H9 (cell line): ENCODE measurements at regions not wholly inside any gene's neighbourhood (a gene's known extent, or its start where the extent isn't known, plus 50 kb on each side); places are given as distances from the start of the nearest gene placed in this dataset.

Experiments used
- DNase-seq: peaks from one replicate; pipeline ENCODE4 v3.0.0-alpha.2; 2017
- H2AFZ ChIP-seq: one replicate; pipeline ENCODE4 v1.6.1; 2013; ENCODE audit warnings: mild to moderate bottlenecking, low read length, control low read depth, moderate library complexity
- H2AK5ac ChIP-seq: 2 replicates; pipeline ENCODE4 v1.6.1; 2013; ENCODE audit warnings: low read length, control low read depth, mixed read lengths; ENCODE audit not compliant: insufficient read length
- H2BK120ac ChIP-seq: one replicate; pipeline ENCODE4 v1.6.1; 2013; ENCODE audit warnings: low read depth, mild to moderate bottlenecking, low read length, control low read depth, inconsistent platforms; ENCODE audit not compliant: poor library complexity, severe bottlenecking
- H2BK12ac ChIP-seq: 2 replicates; pipeline ENCODE4 v1.6.1; 2013; ENCODE audit warnings: low read length, control low read depth, mixed read lengths, low read depth; ENCODE audit not compliant: insufficient read length
- H2BK15ac ChIP-seq: 2 replicates; pipeline ENCODE4 v1.6.1; 2013; ENCODE audit warnings: low read depth, low read length, control low read depth
- H2BK20ac ChIP-seq: one replicate; pipeline ENCODE4 v1.6.1; 2013; ENCODE audit warnings: low read depth, mild to moderate bottlenecking, low read length, control low read depth, inconsistent platforms; ENCODE audit not compliant: poor library complexity, severe bottlenecking
- H2BK5ac ChIP-seq: 2 replicates; pipeline ENCODE4 v1.6.1; 2013; ENCODE audit warnings: low read length, control low read depth, mixed read lengths; ENCODE audit not compliant: insufficient read length
- H3K14ac ChIP-seq: 2 replicates; pipeline ENCODE4 v1.6.1; 2013; ENCODE audit warnings: low read length, control low read depth; ENCODE audit not compliant: insufficient read depth
- H3K18ac ChIP-seq: 2 replicates; pipeline ENCODE4 v1.6.1; 2013; ENCODE audit warnings: low read depth, mild to moderate bottlenecking, mixed read lengths, low read length, control low read depth; ENCODE audit not compliant: insufficient read length
- H3K23ac ChIP-seq: 2 replicates; pipeline ENCODE4 v1.6.1; 2013; ENCODE audit warnings: low read length, control low read depth, mixed read lengths, low read depth; ENCODE audit not compliant: insufficient read length
- H3K23me2 ChIP-seq: 2 replicates; pipeline ENCODE4 v1.6.1; 2013; ENCODE audit warnings: low read depth, mild to moderate bottlenecking, mixed read lengths, low read length, control low read depth; ENCODE audit not compliant: insufficient read length, poor library complexity, severe bottlenecking
- H3K27ac ChIP-seq: 2 replicates; pipeline ENCODE4 v1.5.1; 2013; ENCODE audit warnings: low read length, control low read depth, mixed read lengths, low read depth; ENCODE audit not compliant: insufficient read length
- H3K27me3 ChIP-seq: 2 replicates; pipeline ENCODE4 v1.6.1; 2013; ENCODE audit warnings: low read length, control low read depth, inconsistent platforms; ENCODE audit not compliant: insufficient read depth
- H3K4ac ChIP-seq: 2 replicates; pipeline ENCODE4 v1.6.1; 2013; ENCODE audit warnings: low read depth, mild to moderate bottlenecking, control low read depth, inconsistent platforms, low read length, moderate library complexity
- H3K4me1 ChIP-seq: 2 replicates; pipeline ENCODE4 v1.6.1; 2013; ENCODE audit warnings: low read length, control low read depth, inconsistent platforms; ENCODE audit not compliant: insufficient read depth
- H3K4me2 ChIP-seq: 2 replicates; pipeline ENCODE4 v1.6.1; 2013; ENCODE audit warnings: low read length, control low read depth, mixed read lengths; ENCODE audit not compliant: insufficient read length, insufficient read depth
- H3K56ac ChIP-seq: 2 replicates; pipeline ENCODE4 v1.6.1; 2013; ENCODE audit warnings: low read depth, mild to moderate bottlenecking, mixed read lengths, low read length, control low read depth; ENCODE audit not compliant: insufficient read length
- H3K79me1 ChIP-seq: 2 replicates; pipeline ENCODE4 v1.6.1; 2013; ENCODE audit warnings: low read depth, mild to moderate bottlenecking, moderate library complexity, low read length, control low read depth, inconsistent platforms; ENCODE audit not compliant: insufficient read depth, poor library complexity, severe bottlenecking
- H3K79me2 ChIP-seq: 2 replicates; pipeline ENCODE4 v1.6.1; 2013; ENCODE audit warnings: low read length, control low read depth, inconsistent platforms; ENCODE audit not compliant: insufficient read depth
- H3K9ac ChIP-seq: 2 replicates; pipeline ENCODE4 v1.6.1; 2013; ENCODE audit warnings: low read length, control low read depth, mixed read lengths; ENCODE audit not compliant: insufficient read length; ENCODE audit errors: extremely low read depth
- H3K9me3 ChIP-seq: one replicate; pipeline ENCODE4 v1.6.1; 2013; ENCODE audit warnings: low read depth, low read length, inconsistent platforms; ENCODE audit not compliant: control insufficient read depth
- H3T11ph ChIP-seq: one replicate; pipeline ENCODE4 v1.6.1; 2013; ENCODE audit warnings: mild to moderate bottlenecking, low read length, control low read depth, inconsistent platforms
- H4K20me1 ChIP-seq: one replicate; pipeline ENCODE4 v1.6.1; 2013; ENCODE audit not compliant: control insufficient read depth, insufficient read length, insufficient read depth
- H4K5ac ChIP-seq: 2 replicates; pipeline ENCODE4 v1.6.1; 2013; ENCODE audit warnings: low read depth, mild to moderate bottlenecking, mixed read lengths, low read length, control low read depth; ENCODE audit not compliant: insufficient read length
- H4K8ac ChIP-seq: replicated peaks from 2 replicates; pipeline ENCODE4 v1.6.1; 2013; ENCODE audit warnings: low read length, control low read depth, mixed read lengths, low read depth; ENCODE audit not compliant: insufficient read length
- H4K91ac ChIP-seq: 2 replicates; pipeline ENCODE4 v1.6.1; 2013; ENCODE audit warnings: low read depth, mild to moderate bottlenecking, moderate library complexity, mixed read lengths, low read length, control low read depth; ENCODE audit not compliant: insufficient read length
- H3K27ac Mint-ChIP-seq, 3 experiments: 2 replicates in 2 of 3; 3 replicates in 1 of 3; pipeline ENCODE4 v1.8.0; 2020 to 2021; ENCODE audit warnings: mixed read lengths in 3 of 3, mild to moderate bottlenecking in 1 of 3, moderate library complexity in 1 of 3
- H3K27me3 Mint-ChIP-seq: 2 replicates; pipeline ENCODE4 v1.8.0; 2021; ENCODE audit warnings: low read depth, mild to moderate bottlenecking, moderate library complexity, mixed read lengths
- H3K36me3 Mint-ChIP-seq, 3 experiments: 2 replicates in 2 of 3; 3 replicates in 1 of 3; pipeline ENCODE4 v1.8.0; 2020 to 2021; ENCODE audit warnings: low read depth in 3 of 3, mixed read lengths in 3 of 3; ENCODE audit not compliant: insufficient read depth in 1 of 3
- H3K4me1 Mint-ChIP-seq, 2 experiments: 2 replicates each; pipeline ENCODE4 v1.8.0; 2020; ENCODE audit warnings: mixed read lengths in 2 of 2
- H3K4me3 Mint-ChIP-seq, 2 experiments: 2 replicates in 1 of 2; 3 replicates in 1 of 2; pipeline ENCODE4 v1.8.0; 2020 to 2021; ENCODE audit warnings: mild to moderate bottlenecking in 2 of 2, mixed read lengths in 2 of 2, moderate library complexity in 1 of 2
- H3K9me3 Mint-ChIP-seq, 2 experiments: 2 replicates in 1 of 2; 3 replicates in 1 of 2; pipeline ENCODE4 v1.8.0; 2020; ENCODE audit warnings: mild to moderate bottlenecking in 2 of 2, mixed read lengths in 2 of 2, moderate library complexity in 1 of 2
- WGBS: extraction: QIAGEN DNeasy Blood & Tissue Kit; methylation state at CpG from one replicate; pipeline ENCODE4 v1.1.7; 2013; ENCODE audit warnings: missing lambda C conversion rate, low lambda C conversion rate, mixed read lengths; ENCODE audit not compliant: insufficient read length; ENCODE audit errors: extremely low coverage; 5-methylcytosine and 5-hydroxymethylcytosine counted together
- TF ChIP-seq, protein P1 (sequence below): fragments of 200-600 bp; sonication (generic); conservative IDR thresholded peaks from 3 replicates; pipeline ENCODE4 v1.8.0; 2021; ENCODE audit warnings: antibody characterized with exemption, mild to moderate bottlenecking

DNA sequence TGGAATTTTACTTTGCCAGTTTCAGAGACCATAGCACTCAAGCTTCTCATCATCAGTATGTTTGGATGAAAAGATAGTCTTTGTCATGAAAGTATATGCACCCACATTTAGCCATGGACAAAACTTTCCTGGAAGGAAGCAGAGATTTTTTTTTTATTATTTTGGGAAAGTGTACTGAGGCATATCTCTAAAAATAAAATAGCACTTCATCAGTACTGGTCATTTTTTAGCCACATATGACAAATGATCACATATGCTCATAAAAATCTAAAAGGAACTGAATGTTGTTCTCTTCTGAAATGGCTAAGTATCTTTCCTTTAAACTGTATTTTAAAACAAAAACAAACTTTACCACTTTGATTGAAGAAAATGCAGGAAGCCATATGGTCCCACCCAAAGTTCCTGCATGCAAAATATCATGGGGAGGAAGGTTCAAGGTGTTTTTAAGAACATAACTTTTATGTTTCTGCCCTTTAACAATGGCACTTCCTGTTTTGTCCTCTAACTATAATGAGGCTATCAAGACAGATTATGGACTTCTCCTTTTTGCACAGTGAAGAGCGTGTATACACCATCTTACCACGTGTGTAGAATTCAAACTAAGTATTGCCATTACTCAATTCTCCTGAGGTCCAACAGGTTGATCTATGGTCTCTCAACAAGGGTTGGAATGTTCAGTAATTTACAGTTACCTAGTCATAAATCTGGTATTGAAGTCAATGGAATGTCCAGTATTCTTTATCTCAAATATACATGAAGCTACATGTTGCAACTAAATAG, 77.1 kb upstream of the SLC39A10 start:
- no peaks in the 10 kb centered on the region for H3K4me1 ChIP-seq
- Mint-ChIP-seq H3K36me3 (no peaks in the 10 kb centered on the region; a peak in 1 of 7 replicates), H3K4me3 (no peak overlapping the region), H3K27ac (no peak overlapping the region; a peak in 1 of 7 replicates), H3K27me3 (no peaks in the 10 kb centered on the region), H3K9me3 (no peaks in the 10 kb centered on the region; a peak in 1 of 5 replicates), H3K4me1 (0 out of 4 replicates have a peak, but pooled peaks cover 0 to 3% of the 10 kb centered on the region in 2 experiments)
- H3K9me3 ChIP-seq: no peaks in the 10 kb centered on the region
- DNase-seq: no peak
- H3K4me2 ChIP-seq: no peak overlapping the region
- H4K5ac ChIP-seq: no peak overlapping the region
- H2BK5ac ChIP-seq: no peak overlapping the region
- no CpG with 5 or more reads among the region's 2 CpGs for WGBS
- H2AFZ ChIP-seq: no peak overlapping the region
- no peak overlapping the region for H3K4ac ChIP-seq
- H3K56ac ChIP-seq: no peak overlapping the region
- no peak overlapping the region for H3K27ac ChIP-seq
- no peak overlapping the region for H2AK5ac ChIP-seq
- H3K79me1 ChIP-seq: no peaks in the 10 kb centered on the region
- no peaks in the 10 kb centered on the region for H3K23me2 ChIP-seq
- no peak overlapping the region for H3K18ac ChIP-seq
- H3K9ac ChIP-seq: no peak overlapping the region
- H3K79me2 ChIP-seq: no peaks in the 10 kb centered on the region
- no peak overlapping the region for H3K14ac ChIP-seq
- no peak overlapping the region for H2BK20ac ChIP-seq
- no peaks in the 10 kb centered on the region for H4K20me1 ChIP-seq
- no peak overlapping the region for H3T11ph ChIP-seq
- H4K8ac ChIP-seq: no peak overlapping the region
- no peak overlapping the region for H3K23ac ChIP-seq
- no peak overlapping the region for H2BK12ac ChIP-seq
- TF ChIP-seq, protein P1, sequence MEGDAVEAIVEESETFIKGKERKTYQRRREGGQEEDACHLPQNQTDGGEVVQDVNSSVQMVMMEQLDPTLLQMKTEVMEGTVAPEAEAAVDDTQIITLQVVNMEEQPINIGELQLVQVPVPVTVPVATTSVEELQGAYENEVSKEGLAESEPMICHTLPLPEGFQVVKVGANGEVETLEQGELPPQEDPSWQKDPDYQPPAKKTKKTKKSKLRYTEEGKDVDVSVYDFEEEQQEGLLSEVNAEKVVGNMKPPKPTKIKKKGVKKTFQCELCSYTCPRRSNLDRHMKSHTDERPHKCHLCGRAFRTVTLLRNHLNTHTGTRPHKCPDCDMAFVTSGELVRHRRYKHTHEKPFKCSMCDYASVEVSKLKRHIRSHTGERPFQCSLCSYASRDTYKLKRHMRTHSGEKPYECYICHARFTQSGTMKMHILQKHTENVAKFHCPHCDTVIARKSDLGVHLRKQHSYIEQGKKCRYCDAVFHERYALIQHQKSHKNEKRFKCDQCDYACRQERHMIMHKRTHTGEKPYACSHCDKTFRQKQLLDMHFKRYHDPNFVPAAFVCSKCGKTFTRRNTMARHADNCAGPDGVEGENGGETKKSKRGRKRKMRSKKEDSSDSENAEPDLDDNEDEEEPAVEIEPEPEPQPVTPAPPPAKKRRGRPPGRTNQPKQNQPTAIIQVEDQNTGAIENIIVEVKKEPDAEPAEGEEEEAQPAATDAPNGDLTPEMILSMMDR: no peak
- no peak overlapping the region for H2BK120ac ChIP-seq
- no peak overlapping the region for H4K91ac ChIP-seq
- no peak overlapping the region for H2BK15ac ChIP-seq
- no peaks in the 10 kb centered on the region for H3K27me3 ChIP-seq
